B cell (primary cell): ENCODE measurements at regions not wholly inside any gene's neighbourhood (a gene's known extent, or its start where the extent isn't known, plus 50 kb on each side); places are given as distances from the start of the nearest gene placed in this dataset.

ENCODE experiments used
- EZH2 ChIP-seq: IDR thresholded peaks from 2 replicates; pipeline ENCODE4 v1.6.1; 2012; ENCODE audit warnings: borderline replicate concordance, low read depth, mild to moderate bottlenecking, moderate library complexity, low read length; ENCODE audit not compliant: insufficient read depth, poor library complexity, severe bottlenecking
- TF ChIP-seq, protein P1 (sequence below): fragments of 200-600 bp; IDR thresholded peaks from one replicate; pipeline ENCODE4 v1.8.0; 2022; ENCODE audit warnings: antibody characterized with exemption, mild to moderate bottlenecking

DNA sequence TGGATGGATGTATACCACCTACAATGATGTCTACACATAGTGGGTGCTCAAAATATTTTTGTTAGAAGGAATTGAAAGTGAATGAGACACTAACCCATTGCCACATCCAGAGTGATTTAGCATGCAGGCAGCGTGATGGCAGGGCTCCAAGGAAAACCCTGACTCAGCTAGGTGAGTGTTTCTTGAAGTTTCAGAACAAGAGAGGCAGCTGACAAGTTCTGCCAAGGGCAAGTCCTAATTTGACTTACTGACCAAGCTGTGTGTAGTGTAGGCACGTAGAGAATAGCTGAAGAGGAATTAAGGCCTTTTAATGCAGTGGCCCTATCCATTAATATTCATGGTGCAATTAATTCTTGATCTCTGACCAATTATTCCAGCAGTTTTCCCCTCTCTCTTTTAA is 107.8 kb upstream of the ATP10B start:
- TF ChIP-seq, protein P1, sequence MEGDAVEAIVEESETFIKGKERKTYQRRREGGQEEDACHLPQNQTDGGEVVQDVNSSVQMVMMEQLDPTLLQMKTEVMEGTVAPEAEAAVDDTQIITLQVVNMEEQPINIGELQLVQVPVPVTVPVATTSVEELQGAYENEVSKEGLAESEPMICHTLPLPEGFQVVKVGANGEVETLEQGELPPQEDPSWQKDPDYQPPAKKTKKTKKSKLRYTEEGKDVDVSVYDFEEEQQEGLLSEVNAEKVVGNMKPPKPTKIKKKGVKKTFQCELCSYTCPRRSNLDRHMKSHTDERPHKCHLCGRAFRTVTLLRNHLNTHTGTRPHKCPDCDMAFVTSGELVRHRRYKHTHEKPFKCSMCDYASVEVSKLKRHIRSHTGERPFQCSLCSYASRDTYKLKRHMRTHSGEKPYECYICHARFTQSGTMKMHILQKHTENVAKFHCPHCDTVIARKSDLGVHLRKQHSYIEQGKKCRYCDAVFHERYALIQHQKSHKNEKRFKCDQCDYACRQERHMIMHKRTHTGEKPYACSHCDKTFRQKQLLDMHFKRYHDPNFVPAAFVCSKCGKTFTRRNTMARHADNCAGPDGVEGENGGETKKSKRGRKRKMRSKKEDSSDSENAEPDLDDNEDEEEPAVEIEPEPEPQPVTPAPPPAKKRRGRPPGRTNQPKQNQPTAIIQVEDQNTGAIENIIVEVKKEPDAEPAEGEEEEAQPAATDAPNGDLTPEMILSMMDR, result no peak
- no peak for TF ChIP-seq EZH2
